ENCODE measurements at regions not wholly inside any gene's neighbourhood (a gene's known extent, or its start where the extent isn't known, plus 50 kb on each side); places are given as distances from the start of the nearest gene placed in this dataset.

- H3F3A ChIP-seq (ENCODE audit: control insufficient read depth, insufficient read depth): no peaks in the 10 kb centered on the region
- H3K79me2 ChIP-seq (ENCODE audit: control insufficient read depth, low read length): no peaks in the 10 kb centered on the region
- H3K36me3 ChIP-seq (ENCODE audit: control insufficient read depth, low read length): no peaks in the 10 kb centered on the region
- no peaks in the 10 kb centered on the region; the same call in 1 of the 2 replicates for H3K27me3 ChIP-seq (ENCODE audit: control insufficient read depth, low read length)
- no peaks in the 10 kb centered on the region for H3K9me3 ChIP-seq (ENCODE audit: control insufficient read depth, insufficient read depth, low read length)
- no peak overlapping the region for H3K27ac ChIP-seq (ENCODE audit: low read depth, low read length)
- no peak overlapping the region for H3K4me3 ChIP-seq (ENCODE audit: low read length)
- H3K4me1 ChIP-seq (ENCODE audit: control insufficient read depth, low read length): no peaks in the 10 kb centered on the region
- H4K20me1 ChIP-seq (ENCODE audit: control insufficient read depth, insufficient read depth, low read depth, low read length): no peaks in the 10 kb centered on the region
- no peaks in the 10 kb centered on the region for H3K9me2 ChIP-seq (replicated peaks; ENCODE audit: control insufficient read depth, low read length)
- H3K4me2 ChIP-seq (ENCODE audit: low read length): no peak overlapping the region
- no peak for TF ChIP-seq EZH2phosphoT487 (IDR thresholded peaks at IDR 0.05; ENCODE audit: borderline replicate concordance, low read length)
- TF ChIP-seq, protein P1, sequence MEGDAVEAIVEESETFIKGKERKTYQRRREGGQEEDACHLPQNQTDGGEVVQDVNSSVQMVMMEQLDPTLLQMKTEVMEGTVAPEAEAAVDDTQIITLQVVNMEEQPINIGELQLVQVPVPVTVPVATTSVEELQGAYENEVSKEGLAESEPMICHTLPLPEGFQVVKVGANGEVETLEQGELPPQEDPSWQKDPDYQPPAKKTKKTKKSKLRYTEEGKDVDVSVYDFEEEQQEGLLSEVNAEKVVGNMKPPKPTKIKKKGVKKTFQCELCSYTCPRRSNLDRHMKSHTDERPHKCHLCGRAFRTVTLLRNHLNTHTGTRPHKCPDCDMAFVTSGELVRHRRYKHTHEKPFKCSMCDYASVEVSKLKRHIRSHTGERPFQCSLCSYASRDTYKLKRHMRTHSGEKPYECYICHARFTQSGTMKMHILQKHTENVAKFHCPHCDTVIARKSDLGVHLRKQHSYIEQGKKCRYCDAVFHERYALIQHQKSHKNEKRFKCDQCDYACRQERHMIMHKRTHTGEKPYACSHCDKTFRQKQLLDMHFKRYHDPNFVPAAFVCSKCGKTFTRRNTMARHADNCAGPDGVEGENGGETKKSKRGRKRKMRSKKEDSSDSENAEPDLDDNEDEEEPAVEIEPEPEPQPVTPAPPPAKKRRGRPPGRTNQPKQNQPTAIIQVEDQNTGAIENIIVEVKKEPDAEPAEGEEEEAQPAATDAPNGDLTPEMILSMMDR (IDR thresholded peaks at IDR 0.05; ENCODE audit: low read depth, low read length, poor library complexity, severe bottlenecking): no peak
Measured at GRCh38 chr20:56806952-56807517, 177.9 kb downstream of the TFAP2C start.

GRCh38 chr20:56808117-56808725, 179.1 kb downstream of the TFAP2C start:
- H4K20me1 ChIP-seq (ENCODE audit: control insufficient read depth, insufficient read depth, low read depth, low read length): no peaks in the 10 kb centered on the region
- TF ChIP-seq, protein P1 (IDR thresholded peaks at IDR 0.05; ENCODE audit: low read depth, low read length, poor library complexity, severe bottlenecking): no peak
- TF ChIP-seq EZH2phosphoT487 (IDR thresholded peaks at IDR 0.05; ENCODE audit: borderline replicate concordance, low read length): no peak
- no peaks in the 10 kb centered on the region for H3K4me1 ChIP-seq (ENCODE audit: control insufficient read depth, low read length)
- no peaks in the 10 kb centered on the region for H3K9me3 ChIP-seq (ENCODE audit: control insufficient read depth, insufficient read depth, low read length)
- no peak overlapping the region for H3K4me3 ChIP-seq (ENCODE audit: low read length)
- H3K9me2 ChIP-seq (replicated peaks; ENCODE audit: control insufficient read depth, low read length): no peaks in the 10 kb centered on the region
- H3K4me2 ChIP-seq (ENCODE audit: low read length): no peak overlapping the region
- H3K79me2 ChIP-seq (ENCODE audit: control insufficient read depth, low read length): no peaks in the 10 kb centered on the region
- H3K27ac ChIP-seq (ENCODE audit: low read depth, low read length): no peak overlapping the region
- no peaks in the 10 kb centered on the region; the same call in 1 of the 2 replicates for H3K27me3 ChIP-seq (ENCODE audit: control insufficient read depth, low read length)
- no peaks in the 10 kb centered on the region for H3F3A ChIP-seq (ENCODE audit: control insufficient read depth, insufficient read depth)
- H3K36me3 ChIP-seq (ENCODE audit: control insufficient read depth, low read length): no peaks in the 10 kb centered on the region

- Histone ChIP-seq H3K9me2 (replicated peaks; ENCODE audit: control insufficient read depth, low read length) (no peaks in the 10 kb centered on the region), H4K20me1 (ENCODE audit: control insufficient read depth, insufficient read depth, low read depth, low read length) (no peaks in the 10 kb centered on the region), H3K9me3 (ENCODE audit: control insufficient read depth, insufficient read depth, low read length) (no peaks in the 10 kb centered on the region), H3F3A (ENCODE audit: control insufficient read depth, insufficient read depth) (no peaks in the 10 kb centered on the region), H3K4me1 (ENCODE audit: control insufficient read depth, low read length) (no peaks in the 10 kb centered on the region), H3K4me2 (ENCODE audit: low read length) (no peak overlapping the region), H3K79me2 (ENCODE audit: control insufficient read depth, low read length) (no peaks in the 10 kb centered on the region), H3K27me3 (ENCODE audit: control insufficient read depth, low read length) (no peaks in the 10 kb centered on the region; the same call in 1 of the 2 replicates), H3K36me3 (ENCODE audit: control insufficient read depth, low read length) (no peaks in the 10 kb centered on the region), H3K4me3 (ENCODE audit: low read length) (no peak overlapping the region), H3K27ac (ENCODE audit: low read depth, low read length) (no peak overlapping the region)
- no peak for TF ChIP-seq EZH2phosphoT487 (IDR thresholded peaks at IDR 0.05; ENCODE audit: borderline replicate concordance, low read length)
- TF ChIP-seq, protein P1 (IDR thresholded peaks at IDR 0.05; ENCODE audit: low read depth, low read length, poor library complexity, severe bottlenecking): no peak
Measured at GRCh38 chr20:56808732-56809131, 179.6 kb downstream of the TFAP2C start.
